Stimulated activated naive B cell treated with anti-CD40 and anti-IgM and Interleukin-4, amounts not matched to agents 10 μg/mL and 1 μg/mL and 100 μg/mL, for 72 hours (primary cell): ENCODE measurements at regions not wholly inside any gene's neighbourhood (a gene's known extent, or its start where the extent isn't known, plus 50 kb on each side); places are given as distances from the start of the nearest gene placed in this dataset.
"Not testable (repeated sequence)": the region's sequence is repeated elsewhere in the genome, so short reads cannot be mapped to it uniquely, and the experiment has no call there.

Experiments used
- ATAC-seq, 2 donors: fragments of 150-1000 bp; cut with Tn5 transposase; replicated peaks; 2 replicates each; pipeline ENCODE4 v1.10.0; 2021; ENCODE audit warnings: moderate library complexity in 1 of 2
- DNase-seq: peaks from one replicate; pipeline ENCODE4 v3.0.0; 2021
- H3K27ac Mint-ChIP-seq: one replicate; pipeline ENCODE4 v1.8.0; 2022; ENCODE audit warnings: mild to moderate bottlenecking, mixed read lengths
- H3K27me3 Mint-ChIP-seq, 2 donors: one replicate each; pipeline ENCODE4 v1.8.0; 2022; ENCODE audit warnings: mixed read lengths in 2 of 2
- H3K36me3 Mint-ChIP-seq, 2 donors: one replicate each; pipeline ENCODE4 v1.8.0; 2022; ENCODE audit warnings: mixed read lengths in 2 of 2, mild to moderate bottlenecking in 1 of 2
- H3K4me1 Mint-ChIP-seq, 2 donors: one replicate each; pipeline ENCODE4 v1.8.0; 2022; ENCODE audit warnings: mixed read lengths in 2 of 2, mild to moderate bottlenecking in 1 of 2
- H3K4me3 Mint-ChIP-seq, 2 donors: one replicate each; pipeline ENCODE4 v1.8.0; 2022; ENCODE audit warnings: mild to moderate bottlenecking in 2 of 2, mixed read lengths in 2 of 2, moderate library complexity in 1 of 2
- H3K9me3 Mint-ChIP-seq, 2 donors: one replicate each; pipeline ENCODE4 v1.8.0; 2022; ENCODE audit warnings: mixed read lengths in 2 of 2, mild to moderate bottlenecking in 1 of 2

DNA sequence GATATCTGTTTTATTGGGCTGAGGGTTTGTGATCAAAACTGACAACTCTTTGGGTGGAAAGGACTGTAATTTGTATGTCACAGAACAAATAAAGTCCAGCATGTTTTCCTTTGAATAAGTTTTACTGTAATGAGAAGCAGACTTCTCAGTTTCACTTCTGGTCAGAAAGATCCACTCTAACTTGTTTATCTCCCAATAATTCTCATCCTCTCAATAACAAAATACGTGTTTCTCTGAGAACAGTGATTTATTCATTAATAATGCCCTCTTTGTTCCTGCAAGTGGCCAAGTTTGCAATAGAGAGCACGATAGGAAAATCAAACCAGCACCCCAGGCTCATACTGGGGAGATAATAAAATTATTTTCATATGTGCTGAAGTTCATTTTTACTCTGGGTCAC lies 190.6 kb downstream of the CNTN3 start:
- H3K4me3 Mint-ChIP-seq: no peak overlapping the region
- ATAC-seq (no peak), DNase-seq (no peak)
- H3K27ac Mint-ChIP-seq: no peak overlapping the region
- H3K4me1 Mint-ChIP-seq: no peaks in the 10 kb centered on the region
- H3K9me3 Mint-ChIP-seq: peaks cover 0 to 3% of the 10 kb centered on the region in 2 donors
- H3K27me3 Mint-ChIP-seq: no peaks in the 10 kb centered on the region
- H3K36me3 Mint-ChIP-seq: no peaks in the 10 kb centered on the region

GRCh38 chr3:74420538-74421124 lies 193.8 kb downstream of the CNTN3 start:
- DNase-seq: no peak
- Mint-ChIP-seq H3K9me3 (peaks cover 0 to 3% of the 10 kb centered on the region in 2 donors), H3K4me1 (no peaks in the 10 kb centered on the region), H3K36me3 (no peaks in the 10 kb centered on the region), H3K4me3 (no peak overlapping the region), H3K27ac (no peak overlapping the region), H3K27me3 (no peaks in the 10 kb centered on the region)
- ATAC-seq: no peak

GRCh38 chr3:74415731-74416130 lies 198.7 kb downstream of the CNTN3 start:
- ATAC-seq: no peak
- no peaks in the 10 kb centered on the region for H3K9me3 Mint-ChIP-seq
- H3K4me3 Mint-ChIP-seq: no peak overlapping the region
- H3K4me1 Mint-ChIP-seq: no peaks in the 10 kb centered on the region
- DNase-seq: no peak
- H3K27me3 Mint-ChIP-seq: no peaks in the 10 kb centered on the region
- no peaks in the 10 kb centered on the region for H3K36me3 Mint-ChIP-seq
- no peak overlapping the region for H3K27ac Mint-ChIP-seq

GRCh38 chr3:74413547-74414241 lies 200.8 kb downstream of the CNTN3 start:
- no peaks in the 10 kb centered on the region for H3K36me3 Mint-ChIP-seq
- DNase-seq (no peak), ATAC-seq (no peak)
- no peak overlapping the region for H3K27ac Mint-ChIP-seq
- H3K9me3 Mint-ChIP-seq: no peaks in the 10 kb centered on the region
- H3K4me3 Mint-ChIP-seq: no peak overlapping the region
- no peaks in the 10 kb centered on the region for H3K27me3 Mint-ChIP-seq
- H3K4me1 Mint-ChIP-seq: no peaks in the 10 kb centered on the region

DNA sequence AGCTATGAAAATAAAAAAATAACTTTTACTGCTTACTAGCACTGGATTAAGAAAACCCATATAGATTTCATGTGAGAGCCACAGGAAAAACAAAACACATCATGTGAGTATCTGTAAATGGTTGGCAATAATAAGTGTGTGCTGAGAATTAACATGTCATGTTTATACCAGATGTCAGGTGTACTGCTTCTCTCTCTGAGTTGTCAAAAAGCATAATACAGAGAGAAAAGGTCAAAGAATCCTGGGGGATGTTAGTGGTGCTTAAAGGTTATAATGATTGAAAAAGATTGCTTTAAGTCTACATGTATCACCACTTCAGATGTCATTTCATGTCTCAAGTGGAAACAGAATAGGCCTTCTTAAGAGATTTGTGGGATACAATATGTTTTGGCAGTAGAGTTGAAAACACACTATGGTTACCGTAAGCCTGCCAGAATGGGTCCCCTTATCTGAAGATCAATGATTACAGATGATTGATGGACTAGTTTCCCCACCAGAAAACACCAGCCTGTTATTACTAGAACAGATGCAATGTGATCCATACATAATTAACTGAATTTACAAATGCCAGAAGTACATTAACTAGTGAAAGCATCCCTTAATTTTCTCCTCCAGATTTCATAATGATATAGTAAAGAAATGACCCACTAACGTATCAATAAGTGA lies 204.1 kb downstream of the CNTN3 start:
- H3K36me3 Mint-ChIP-seq: no peaks in the 10 kb centered on the region
- ATAC-seq (no peak), DNase-seq (no peak)
- no peaks in the 10 kb centered on the region for H3K4me1 Mint-ChIP-seq
- H3K27me3 Mint-ChIP-seq: no peaks in the 10 kb centered on the region
- H3K4me3 Mint-ChIP-seq: no peak overlapping the region
- H3K9me3 Mint-ChIP-seq: peaks cover 0 to 1% of the 10 kb centered on the region in 2 donors
- H3K27ac Mint-ChIP-seq: no peak overlapping the region

DNA sequence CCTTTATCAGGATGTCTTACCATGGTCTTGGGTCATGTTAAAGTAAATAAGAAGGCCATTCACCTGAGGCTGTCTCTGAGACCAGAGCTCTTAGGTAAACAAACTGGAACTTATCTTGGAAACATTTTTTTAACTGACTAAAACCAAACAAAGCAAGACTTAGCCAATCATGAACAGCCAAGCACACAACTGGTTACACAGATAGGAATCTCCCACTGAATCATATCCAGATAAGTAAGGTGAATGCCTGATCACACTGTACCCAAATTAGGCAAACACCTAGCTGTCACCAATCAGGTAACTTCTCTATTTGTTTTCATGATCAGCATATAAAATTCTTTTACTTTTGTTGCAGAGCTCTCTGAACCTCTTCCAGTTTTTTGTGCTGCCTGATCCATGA lies 205.4 kb downstream of the CNTN3 start:
- H3K4me3 Mint-ChIP-seq: no peak overlapping the region
- H3K36me3 Mint-ChIP-seq: no peaks in the 10 kb centered on the region
- no peak overlapping the region for H3K27ac Mint-ChIP-seq
- H3K4me1 Mint-ChIP-seq: no peaks in the 10 kb centered on the region
- H3K27me3 Mint-ChIP-seq: no peaks in the 10 kb centered on the region
- ATAC-seq (no peak), DNase-seq (no peak)
- peaks cover 0 to 1% of the 10 kb centered on the region in 2 donors for H3K9me3 Mint-ChIP-seq

- no peaks in the 10 kb centered on the region for H3K36me3 Mint-ChIP-seq
- no peak for ATAC-seq
- no peak overlapping the region for H3K4me3 Mint-ChIP-seq
- H3K27ac Mint-ChIP-seq: no peak overlapping the region
- no peak for DNase-seq
- H3K4me1 Mint-ChIP-seq: no peaks in the 10 kb centered on the region
- H3K9me3 Mint-ChIP-seq: peaks cover 0 to 5% of the 10 kb centered on the region in 2 donors
- H3K27me3 Mint-ChIP-seq: no peaks in the 10 kb centered on the region
These were observed 211.2 kb downstream of the CNTN3 start for GRCh38 chr3:74403307-74403706.

DNA sequence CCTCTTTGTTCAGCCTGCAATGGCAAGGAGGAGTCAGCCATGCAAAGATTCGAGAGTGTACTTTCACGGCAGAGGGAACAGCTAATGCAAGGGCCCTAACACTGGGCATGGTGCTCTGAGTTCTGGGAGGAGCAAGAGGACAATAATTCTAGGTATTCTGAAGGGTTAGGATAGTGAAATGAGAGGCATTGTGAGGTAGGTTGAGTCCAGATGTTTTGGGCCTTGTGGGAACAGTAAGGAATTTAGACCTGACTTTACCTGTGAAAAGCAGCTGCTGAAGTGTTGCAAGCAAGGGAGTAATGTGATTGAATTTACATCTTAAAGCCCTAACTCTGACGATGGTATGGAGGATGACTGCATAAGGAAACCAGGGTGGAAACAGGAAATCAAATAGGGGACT lies 211.6 kb downstream of the CNTN3 start:
- H3K27me3 Mint-ChIP-seq: no peaks in the 10 kb centered on the region
- H3K4me1 Mint-ChIP-seq: no peaks in the 10 kb centered on the region
- peaks cover 0 to 5% of the 10 kb centered on the region in 2 donors for H3K9me3 Mint-ChIP-seq
- no peak overlapping the region for H3K27ac Mint-ChIP-seq
- no peak overlapping the region for H3K4me3 Mint-ChIP-seq
- ATAC-seq: no peak
- H3K36me3 Mint-ChIP-seq: no peaks in the 10 kb centered on the region
- DNase-seq: no peak

- DNase-seq: no peak
- Mint-ChIP-seq H3K27ac (no peak overlapping the region), H3K4me1 (no peaks in the 10 kb centered on the region), H3K4me3 (no peak overlapping the region), H3K27me3 (no peaks in the 10 kb centered on the region), H3K9me3 (peaks cover 5 to 12% of the 10 kb centered on the region in 2 donors), H3K36me3 (no peaks in the 10 kb centered on the region)
- no peak for ATAC-seq
These were observed 221.0 kb downstream of the CNTN3 start for GRCh38 chr3:74393426-74393825.

DNA sequence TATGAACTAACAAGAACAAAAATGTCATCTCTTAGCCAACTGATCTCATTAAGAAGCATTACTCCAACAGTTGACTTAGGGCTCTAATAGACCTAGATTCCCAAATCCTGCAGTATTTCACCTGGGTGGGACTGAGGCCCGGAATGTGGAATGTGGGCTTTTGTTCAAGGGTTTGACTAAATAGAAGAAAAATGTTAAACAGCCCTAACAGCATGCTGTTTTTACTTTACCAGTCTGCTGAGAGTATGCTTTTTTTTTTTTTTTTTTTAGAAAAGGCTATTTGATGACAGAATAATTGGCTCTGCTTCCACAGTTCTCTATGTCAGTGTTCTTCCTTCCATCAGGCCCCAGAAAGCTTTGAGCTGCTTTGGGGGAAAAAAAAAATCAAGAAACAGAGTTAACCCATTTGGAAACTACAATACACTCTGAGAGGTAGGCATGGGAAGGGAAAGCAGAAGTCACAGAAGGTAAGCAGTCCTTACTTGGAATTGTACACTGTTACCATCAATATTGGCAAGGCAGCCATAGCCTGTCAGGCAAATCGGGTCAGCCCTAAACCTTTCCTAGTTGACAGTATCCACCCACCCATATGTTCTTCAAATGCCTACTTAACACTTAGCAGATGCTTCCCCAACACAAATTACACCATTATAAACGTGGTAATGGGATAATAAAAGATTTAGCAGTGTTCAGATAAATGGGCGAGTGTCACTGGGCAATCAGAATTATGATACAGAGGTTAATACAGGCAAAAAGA lies 224.2 kb downstream of the CNTN3 start:
- no peak for ATAC-seq
- Mint-ChIP-seq H3K4me3 (no peak overlapping the region), H3K27me3 (no peaks in the 10 kb centered on the region)

GRCh38 chr3:74387111-74387735 lies 227.2 kb downstream of the CNTN3 start:
- H3K27ac Mint-ChIP-seq: no peak overlapping the region
- DNase-seq: no peak
- ATAC-seq: no peak
- H3K4me3 Mint-ChIP-seq: no peak overlapping the region
- peaks cover 0 to 5% of the 10 kb centered on the region in 2 donors for H3K9me3 Mint-ChIP-seq
- no peaks in the 10 kb centered on the region for H3K4me1 Mint-ChIP-seq
- H3K27me3 Mint-ChIP-seq: no peaks in the 10 kb centered on the region
- H3K36me3 Mint-ChIP-seq: no peaks in the 10 kb centered on the region

More for the DNA sequence above, 224.2 kb downstream of the CNTN3 start:
- no peak for DNase-seq
- Mint-ChIP-seq H3K4me1 (no peaks in the 10 kb centered on the region), H3K36me3 (no peaks in the 10 kb centered on the region), H3K27ac (no peak overlapping the region), H3K9me3 (peaks cover 3 to 7% of the 10 kb centered on the region in 2 donors)

DNA sequence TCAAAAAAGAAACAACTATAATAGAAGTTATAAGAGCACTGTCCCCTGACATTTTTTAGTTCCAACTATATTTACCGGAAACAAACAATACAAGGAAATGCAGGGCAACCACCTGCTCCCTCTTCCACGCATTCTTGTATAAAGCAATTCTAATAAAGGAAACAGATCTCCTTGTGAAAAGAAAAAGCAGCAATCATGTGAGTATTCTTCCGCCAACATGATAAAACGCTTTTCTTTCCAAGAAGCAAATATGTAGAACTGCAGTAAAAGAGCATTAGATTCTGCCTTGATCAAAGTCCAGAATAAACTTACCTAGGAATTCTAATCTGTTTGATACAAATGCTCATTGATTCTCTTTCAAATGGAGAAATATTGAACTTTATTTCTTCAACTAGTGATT lies 230.3 kb downstream of the CNTN3 start:
- H3K27ac Mint-ChIP-seq: no peak overlapping the region
- DNase-seq (no peak), ATAC-seq (no peak)
- no peaks in the 10 kb centered on the region for H3K4me1 Mint-ChIP-seq
- H3K9me3 Mint-ChIP-seq: peaks cover 0 to 2% of the 10 kb centered on the region in 2 donors
- H3K27me3 Mint-ChIP-seq: no peaks in the 10 kb centered on the region
- no peaks in the 10 kb centered on the region for H3K36me3 Mint-ChIP-seq
- H3K4me3 Mint-ChIP-seq: no peak overlapping the region

- Mint-ChIP-seq H3K36me3 (no peaks in the 10 kb centered on the region), H3K4me3 (no peak overlapping the region), H3K27me3 (no peaks in the 10 kb centered on the region), H3K4me1 (no peaks in the 10 kb centered on the region), H3K9me3 (peaks cover 4 to 11% of the 10 kb centered on the region in 2 donors), H3K27ac (no peak overlapping the region)
- no peak for DNase-seq
- ATAC-seq: no peak
These were observed 236.8 kb downstream of the CNTN3 start for GRCh38 chr3:74377669-74378068.

DNA sequence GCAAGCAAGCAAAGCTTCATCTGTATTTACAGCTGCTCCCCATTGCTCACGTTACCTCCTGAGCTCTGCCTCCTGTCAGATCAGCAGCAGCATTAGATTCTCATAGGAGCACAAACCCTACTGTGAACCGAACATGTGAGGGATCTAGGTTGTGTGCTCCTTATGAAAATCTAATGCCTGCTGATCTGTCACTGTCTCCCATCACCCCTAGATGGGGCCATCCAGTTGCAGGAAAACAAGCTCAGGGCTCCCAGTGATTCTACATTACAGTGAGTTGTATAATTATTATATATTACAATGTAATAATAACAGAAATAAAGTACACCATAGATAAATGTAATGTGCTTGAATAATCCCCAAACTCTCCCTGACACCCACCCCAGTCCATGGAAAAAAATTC lies 238.1 kb downstream of the CNTN3 start:
- H3K27me3 Mint-ChIP-seq, H3K36me3 Mint-ChIP-seq, DNase-seq, H3K4me3 Mint-ChIP-seq, H3K4me1 Mint-ChIP-seq, ATAC-seq, H3K27ac Mint-ChIP-seq: not testable (repeated sequence)
- H3K9me3 Mint-ChIP-seq: peaks cover 6 to 11% of the 10 kb centered on the region in 2 donors
